Esophagus muscularis mucosa (tissue), 4 donors: ENCODE measurements at regions not wholly inside any gene's neighbourhood (a gene's known extent, or its start where the extent isn't known, plus 50 kb on each side); places are given as distances from the start of the nearest gene placed in this dataset.

Source experiments
- DNase-seq: peaks from one replicate; pipeline ENCODE4 v3.0.0-alpha.2; 2017; ENCODE audit errors: extremely low spot score
- H3K27ac ChIP-seq, 4 donors: fragments of 200-600 bp; sonication (generic); replicated peaks in 1 of 4; 1 replicate in 3 of 4; 2 replicates in 1 of 4; pipeline ENCODE4 v1.5.1; 2016 to 2019; ENCODE audit warnings: mild to moderate bottlenecking in 1 of 4
- H3K27me3 ChIP-seq, 4 donors: fragments of 200-600 bp; sonication (generic); one replicate each; pipeline versions ENCODE4 v1.5.1 to v1.6.0; 2016 to 2019
- H3K36me3 ChIP-seq, 4 donors: fragments of 200-600 bp; sonication (generic); one replicate each; pipeline ENCODE4 v1.5.1; 2016 to 2019
- H3K4me1 ChIP-seq, 4 donors: fragments of 200-600 bp; sonication (generic); one replicate each; pipeline ENCODE4 v1.5.1; 2016 to 2019
- H3K4me3 ChIP-seq, 4 donors: fragments of 200-600 bp; sonication (generic); 1 replicate in 2 of 4; 2 replicates in 2 of 4; pipeline ENCODE4 v1.5.1; 2016 to 2019; ENCODE audit warnings: mild to moderate bottlenecking in 4 of 4, moderate library complexity in 1 of 4
- H3K9me3 ChIP-seq, 4 donors: fragments of 200-600 bp; sonication (generic); 1 replicate in 3 of 4; 2 replicates in 1 of 4; pipeline ENCODE4 v1.5.1; 2016 to 2019
- CTCF ChIP-seq, 3 experiments: fragments of 200-600 bp in 2 of 3; fragments of 450-650 bp in 1 of 3; sonication (generic) in 2 of 3; IDR thresholded peaks; one replicate each; pipeline ENCODE4 v1.5.1; 2017 to 2019; ENCODE audit warnings: antibody characterized with exemption in 3 of 3, mild to moderate bottlenecking in 2 of 3, moderate library complexity in 1 of 3
- EP300 ChIP-seq: sonication (generic); formaldehyde crosslinking; IDR thresholded peaks from one replicate; pipeline ENCODE4 v1.6.1; 2017; ENCODE audit warnings: antibody characterized with exemption
- POLR2A ChIP-seq: fragments of 450-650 bp; IDR thresholded peaks from one replicate; pipeline ENCODE4 v1.6.1; 2017; ENCODE audit warnings: antibody characterized with exemption, moderate library complexity, mild to moderate bottlenecking, low read depth
- POLR2AphosphoS5 ChIP-seq, 2 donors: sonication (generic); formaldehyde crosslinking; IDR thresholded peaks; one replicate each; pipeline ENCODE4 v1.6.1; 2017; ENCODE audit warnings: antibody characterized with exemption in 2 of 2
- WGBS: methylation state at CpG from one replicate; pipeline ENCODE4 v1.1.5; 2018; 5-methylcytosine and 5-hydroxymethylcytosine counted together
- intact Hi-C: fragments of 100-400 bp; cut with DNase I; formaldehyde crosslinking; loops from one replicate; pipeline ENCODE4 v1.15.1; 2023

GRCh38 chr5:58019614-58020013 lies 440.3 kb downstream of the PLK2 start:
- DNase-seq = no peak
- TF ChIP-seq POLR2A (no peak), CTCF (IDR thresholded peaks at IDR 0.05) (no peak), POLR2AphosphoS5 (IDR thresholded peaks at IDR 0.05) (no peak), EP300 (no peak)
- Histone ChIP-seq H3K4me3 (no peak overlapping the region), H3K36me3 (no peaks in the 10 kb centered on the region), H3K9me3 (no peaks in the 10 kb centered on the region), H3K4me1 (peaks cover 0 to 13% (median 5%) of the 10 kb centered on the region in 4 donors), H3K27ac (no peak overlapping the region), H3K27me3 (no peaks in the 10 kb centered on the region)
- intact Hi-C loops = no loop called here
- WGBS = 42% methylated on average over 3 of the region's 3 CpGs

GRCh38 chr5:58018016-58018415 lies 441.9 kb downstream of the PLK2 start:
- no peak overlapping the region for H3K27ac ChIP-seq
- intact Hi-C loops = no loop called here
- H3K9me3 ChIP-seq = no peaks in the 10 kb centered on the region
- H3K27me3 ChIP-seq = no peaks in the 10 kb centered on the region
- DNase-seq = no peak
- H3K4me3 ChIP-seq = no peak overlapping the region
- TF ChIP-seq CTCF (IDR thresholded peaks at IDR 0.05) (no peak), POLR2A (no peak), POLR2AphosphoS5 (IDR thresholded peaks at IDR 0.05) (no peak), EP300 (no peak)
- no peaks in the 10 kb centered on the region for H3K36me3 ChIP-seq
- H3K4me1 ChIP-seq = peaks cover 0 to 13% (median 5%) of the 10 kb centered on the region in 4 donors
- 90% methylated on average over 1 of the region's 1 CpG for WGBS

GRCh38 chr5:58016877-58017276 lies 443.0 kb downstream of the PLK2 start:
- intact Hi-C loops = no loop called here

GRCh38 chr5:58016358-58016757 lies 443.5 kb downstream of the PLK2 start:
- no peak overlapping the region for H3K27ac ChIP-seq

More at GRCh38 chr5:58016877-58017276, 443.0 kb downstream of the PLK2 start:
- Histone ChIP-seq H3K27ac (no peak overlapping the region), H3K4me1 (peaks cover 0 to 13% (median 5%) of the 10 kb centered on the region in 4 donors), H3K9me3 (no peaks in the 10 kb centered on the region), H3K4me3 (no peak overlapping the region), H3K27me3 (no peaks in the 10 kb centered on the region), H3K36me3 (no peaks in the 10 kb centered on the region)
- no peak for DNase-seq
- TF ChIP-seq POLR2A (no peak), CTCF (IDR thresholded peaks at IDR 0.05) (no peak), EP300 (no peak), POLR2AphosphoS5 (IDR thresholded peaks at IDR 0.05) (no peak)
- 76% methylated on average over 2 of the region's 2 CpGs for WGBS

More at GRCh38 chr5:58016358-58016757, 443.5 kb downstream of the PLK2 start:
- Histone ChIP-seq H3K4me1 (peaks cover 0 to 13% (median 3%) of the 10 kb centered on the region in 4 donors), H3K9me3 (no peaks in the 10 kb centered on the region), H3K4me3 (no peak overlapping the region), H3K36me3 (no peaks in the 10 kb centered on the region), H3K27me3 (no peaks in the 10 kb centered on the region)
- 95% methylated on average over 6 of the region's 6 CpGs for WGBS
- no peak for TF ChIP-seq CTCF (IDR thresholded peaks at IDR 0.05)
- no peak for TF ChIP-seq EP300
- TF ChIP-seq POLR2A = no peak
- no peak for TF ChIP-seq POLR2AphosphoS5 (IDR thresholded peaks at IDR 0.05)
- intact Hi-C loops = no loop called here
- no peak for DNase-seq
